IMR-90 (cell line): ENCODE measurements at regions not wholly inside any gene's neighbourhood (a gene's known extent, or its start where the extent isn't known, plus 50 kb on each side); places are given as distances from the start of the nearest gene placed in this dataset.

Source experiments
- ATAC-seq: fragments of 200-7000 bp; cut with Tn5 transposase; 2 replicates; pipeline ENCODE4 v1.9.1; 2020; ENCODE audit warnings: low read depth, mild to moderate bottlenecking, moderate library complexity
- BruUV-seq: library from RNA; stranded (reverse); fragments of 400-500 nt; replicated peaks from 2 replicates; lab custom pipeline; 2021; lab: Mats Ljungman, UMichigan
- CTCF ChIA-PET: fragments of 300-600 bp; formaldehyde crosslinking; extraction: SDS; loops from one replicate; lab custom pipeline; 2021; ENCODE audit warnings: antibody characterized with exemption; lab: Yijun Ruan, JAX
- POLR2A ChIA-PET: fragments of 300-600 bp; sonication (Branson Sonifier 250); formaldehyde crosslinking; loops from one replicate; lab custom pipeline; 2022; ENCODE audit warnings: antibody characterized with exemption; ENCODE audit not compliant: unreplicated experiment; lab: Charles Lee
- DNase-seq: peaks from one replicate; pipeline ENCODE4 v3.0.0; 2013
- H2AFZ ChIP-seq: replicated peaks from 2 replicates; pipeline ENCODE3; 2013; ENCODE audit warnings: low read length, mild to moderate bottlenecking; ENCODE audit not compliant: poor library complexity
- H2AK5ac ChIP-seq: 2 replicates; pipeline ENCODE4 v1.6.1; 2013; ENCODE audit warnings: low read depth, low read length, inconsistent platforms
- H2AK9ac ChIP-seq: replicated peaks from 2 replicates; pipeline ENCODE3; 2013; ENCODE audit warnings: mild to moderate bottlenecking, low read depth, low read length, moderate library complexity; ENCODE audit not compliant: poor library complexity
- H2BK120ac ChIP-seq: 2 replicates; pipeline ENCODE4 v1.6.1; 2013; ENCODE audit warnings: low read depth, low read length, inconsistent platforms
- H2BK15ac ChIP-seq: 3 replicates; pipeline ENCODE4 v1.6.1; 2013; ENCODE audit warnings: low read depth, low read length, inconsistent platforms
- H2BK20ac ChIP-seq: 2 replicates; pipeline ENCODE4 v1.6.1; 2013; ENCODE audit warnings: low read depth, mild to moderate bottlenecking, inconsistent platforms, low read length, moderate library complexity
- H2BK5ac ChIP-seq: 2 replicates; pipeline ENCODE4 v1.6.1; 2013; ENCODE audit warnings: mild to moderate bottlenecking, low read depth, low read length, inconsistent platforms; ENCODE audit not compliant: poor library complexity, severe bottlenecking
- H3K14ac ChIP-seq: replicated peaks from 2 replicates; pipeline ENCODE4 v1.6.1; 2013; ENCODE audit warnings: low read depth, low read length, inconsistent platforms
- H3K18ac ChIP-seq: 2 replicates; pipeline ENCODE4 v1.6.1; 2013; ENCODE audit warnings: low read depth, low read length, control low read depth
- H3K23ac ChIP-seq: 2 replicates; pipeline ENCODE4 v1.6.1; 2013; ENCODE audit warnings: low read depth, low read length, inconsistent platforms
- H3K27ac ChIP-seq: 2 replicates; pipeline ENCODE4 v1.5.1; 2013; ENCODE audit warnings: mild to moderate bottlenecking, control low read depth, low read length; ENCODE audit not compliant: insufficient read depth
- H3K27me3 ChIP-seq: 2 replicates; pipeline ENCODE4 v1.6.1; 2013; ENCODE audit warnings: low read length; ENCODE audit not compliant: control insufficient read depth, insufficient read depth
- H3K36me3 ChIP-seq: 2 replicates; pipeline ENCODE4 v1.6.1; 2013; ENCODE audit warnings: low read length, mixed read lengths; ENCODE audit not compliant: control insufficient read depth, insufficient read depth
- H3K4ac ChIP-seq: 2 replicates; pipeline ENCODE4 v1.6.1; 2013; ENCODE audit warnings: low read depth, low read length, inconsistent platforms
- H3K4me1 ChIP-seq: 2 replicates; pipeline ENCODE4 v1.6.1; 2013; ENCODE audit warnings: low read length, mixed read lengths; ENCODE audit not compliant: control insufficient read depth, insufficient read depth
- H3K4me2 ChIP-seq: 2 replicates; pipeline ENCODE4 v1.6.1; 2013; ENCODE audit warnings: low read depth, mild to moderate bottlenecking, control low read depth, low read length, moderate library complexity
- H3K4me3 ChIP-seq: 2 replicates; pipeline ENCODE4 v1.5.1; 2013; ENCODE audit warnings: low read depth, mild to moderate bottlenecking, control low read depth, low read length, moderate library complexity; ENCODE audit not compliant: insufficient read depth
- H3K56ac ChIP-seq: 2 replicates; pipeline ENCODE4 v1.6.1; 2013; ENCODE audit warnings: low read length, inconsistent platforms; ENCODE audit not compliant: insufficient read depth; ENCODE audit errors: extremely low read depth
- H3K79me1 ChIP-seq, 2 experiments: 2 replicates each; pipeline ENCODE4 v1.6.1; 2013; ENCODE audit warnings: low read length in 2 of 2, inconsistent platforms in 1 of 2, low read depth in 1 of 2
- H3K9ac ChIP-seq: 2 replicates; pipeline ENCODE4 v1.6.1; 2013; ENCODE audit warnings: low read depth, low read length, control low read depth
- H3K9me1 ChIP-seq: 2 replicates; pipeline ENCODE4 v1.6.1; 2013; ENCODE audit warnings: low read length, inconsistent platforms; ENCODE audit not compliant: insufficient read depth
- H3K9me3 ChIP-seq: 2 replicates; pipeline ENCODE4 v1.6.1; 2013; ENCODE audit warnings: low read length; ENCODE audit not compliant: control insufficient read depth, insufficient read depth
- H4K20me1 ChIP-seq: 2 replicates; pipeline ENCODE4 v1.6.1; 2013; ENCODE audit warnings: low read length, inconsistent platforms; ENCODE audit not compliant: insufficient read depth
- H4K5ac ChIP-seq: 2 replicates; pipeline ENCODE4 v1.6.1; 2013; ENCODE audit warnings: mild to moderate bottlenecking, low read depth, low read length, control low read depth
- H4K8ac ChIP-seq, 2 experiments: 2 replicates each; pipeline ENCODE4 v1.6.1; 2013; ENCODE audit warnings: low read depth in 2 of 2, low read length in 2 of 2, control low read depth in 1 of 2, inconsistent platforms in 1 of 2
- H4K91ac ChIP-seq: 2 replicates; pipeline ENCODE4 v1.6.1; 2013; ENCODE audit warnings: low read depth, low read length, inconsistent platforms; ENCODE audit not compliant: insufficient read depth
- MAZ ChIP-seq: IDR thresholded peaks from 2 replicates; pipeline ENCODE4 v1.6.1; 2012; ENCODE audit warnings: low read depth, mild to moderate bottlenecking, low read length, improper control_type of control experiment, moderate library complexity, borderline replicate concordance
- MXI1 ChIP-seq: IDR thresholded peaks from 2 replicates; pipeline ENCODE4 v1.6.1; 2012; ENCODE audit warnings: low read depth, mild to moderate bottlenecking, low read length, moderate library complexity, borderline replicate concordance
- WGBS, 2 experiments: methylation state at CpG; one replicate each; pipeline versions ENCODE4 v1.1.5 to v1.1.7; 2013; ENCODE audit warnings: missing lambda C conversion rate in 2 of 2; ENCODE audit not compliant: insufficient read length in 1 of 2; ENCODE audit errors: extremely low coverage in 2 of 2; 5-methylcytosine and 5-hydroxymethylcytosine counted together
- dilution Hi-C: fragments of 300-500 bp; cut with HindIII; formaldehyde crosslinking; loops from one replicate; pipeline ENCODE4 v1.14.3; 2018; ENCODE audit warnings: low sequenced_read_pairs; ENCODE audit not compliant: unreplicated experiment
- in situ Hi-C: fragments of 300-500 bp; cut with MboI; formaldehyde crosslinking; loops from 3 replicates; pipeline ENCODE4 v1.14.3; 2019; ENCODE audit warnings: low sequenced_read_pairs, inconsistent platforms, mixed read lengths
- intact Hi-C: fragments of 100-400 bp; cut with micrococcal nuclease; formaldehyde crosslinking; loops from 2 replicates; pipeline ENCODE4 v1.10.0; 2022

DNA sequence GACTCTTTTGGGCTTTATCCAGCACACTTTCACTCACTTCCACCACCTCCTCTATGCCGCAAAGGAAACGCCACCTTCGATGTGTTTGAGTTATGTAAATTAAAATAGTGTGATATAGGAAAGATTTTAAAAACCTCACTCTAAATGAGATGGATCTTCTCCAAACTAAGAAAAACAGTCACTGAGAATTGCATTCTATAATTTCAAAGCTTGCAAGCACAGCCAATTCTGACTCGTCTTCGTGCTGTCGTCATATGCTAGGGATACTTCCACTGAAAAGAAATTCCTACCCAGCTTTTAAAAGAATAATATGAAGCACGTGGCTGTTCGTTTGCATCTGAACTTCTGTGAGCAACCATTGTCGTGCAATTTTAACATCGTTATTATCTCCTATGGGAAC lies 162.5 kb downstream of the SH3BP4 start:
- H4K5ac ChIP-seq, result no peak overlapping the region
- peak overlapping the region; percentile 53; the same call in 1 of the 2 replicates for H2AK5ac ChIP-seq
- DNase-seq, result peak; percentile 19
- BruUV-seq, result no TSS peak
- no peaks in the 10 kb centered on the region for H4K20me1 ChIP-seq
- CTCF ChIA-PET, result no interaction called here
- H2BK20ac ChIP-seq, result no peak overlapping the region
- H3K56ac ChIP-seq, result no peak overlapping the region
- H4K91ac ChIP-seq, result no peak overlapping the region
- H3K18ac ChIP-seq, result no peak overlapping the region
- no peak overlapping the region for H3K4me2 ChIP-seq
- no peaks in the 10 kb centered on the region for H3K9me1 ChIP-seq
- no peak overlapping the region for H3K23ac ChIP-seq
- no peak overlapping the region for H2BK120ac ChIP-seq
- TF ChIP-seq MAZ (no peak), MXI1 (no peak)
- 93% methylated on average over 5 of the region's 10 CpGs; no CpG with 5 or more reads in 1 of the 2 experiments for WGBS, 2 experiments
- H3K27ac ChIP-seq, result no peak overlapping the region
- no peak overlapping the region for H3K4me3 ChIP-seq
- H3K27me3 ChIP-seq, result no peaks in the 10 kb centered on the region; the same call in 1 of the 2 replicates
- no peaks in the 10 kb centered on the region for H3K4me1 ChIP-seq
- no peak overlapping the region for H3K9ac ChIP-seq
- H4K8ac ChIP-seq, result no peak overlapping the region
- no peak overlapping the region for H2AK9ac ChIP-seq
- H3K14ac ChIP-seq, result no peak overlapping the region
- no peak overlapping the region for H3K4ac ChIP-seq
- ATAC-seq, result no peak
- no peak overlapping the region for H2AFZ ChIP-seq
- in situ Hi-C loops (loop anchor here (10.0 to 25.0 kb wide), 3 partner anchors 852 to 1129 kb away; no protein-coding TSS in a partner anchor), dilution Hi-C loops (loop anchor here (25.0 kb wide), 1 partner anchor 552 kb away; no protein-coding TSS in a partner anchor), intact Hi-C loops (no loop called here)
- H2BK15ac ChIP-seq, result no peak overlapping the region
- no peaks in the 10 kb centered on the region for H3K36me3 ChIP-seq
- no peak overlapping the region for H2BK5ac ChIP-seq
- no peaks in the 10 kb centered on the region for H3K9me3 ChIP-seq
- no peaks in the 10 kb centered on the region for H3K79me1 ChIP-seq
- POLR2A ChIA-PET, result no interaction called here
